ENCODE measurements at regions not wholly inside any gene's neighbourhood (a gene's known extent, or its start where the extent isn't known, plus 50 kb on each side); places are given as distances from the start of the nearest gene placed in this dataset.

DNA sequence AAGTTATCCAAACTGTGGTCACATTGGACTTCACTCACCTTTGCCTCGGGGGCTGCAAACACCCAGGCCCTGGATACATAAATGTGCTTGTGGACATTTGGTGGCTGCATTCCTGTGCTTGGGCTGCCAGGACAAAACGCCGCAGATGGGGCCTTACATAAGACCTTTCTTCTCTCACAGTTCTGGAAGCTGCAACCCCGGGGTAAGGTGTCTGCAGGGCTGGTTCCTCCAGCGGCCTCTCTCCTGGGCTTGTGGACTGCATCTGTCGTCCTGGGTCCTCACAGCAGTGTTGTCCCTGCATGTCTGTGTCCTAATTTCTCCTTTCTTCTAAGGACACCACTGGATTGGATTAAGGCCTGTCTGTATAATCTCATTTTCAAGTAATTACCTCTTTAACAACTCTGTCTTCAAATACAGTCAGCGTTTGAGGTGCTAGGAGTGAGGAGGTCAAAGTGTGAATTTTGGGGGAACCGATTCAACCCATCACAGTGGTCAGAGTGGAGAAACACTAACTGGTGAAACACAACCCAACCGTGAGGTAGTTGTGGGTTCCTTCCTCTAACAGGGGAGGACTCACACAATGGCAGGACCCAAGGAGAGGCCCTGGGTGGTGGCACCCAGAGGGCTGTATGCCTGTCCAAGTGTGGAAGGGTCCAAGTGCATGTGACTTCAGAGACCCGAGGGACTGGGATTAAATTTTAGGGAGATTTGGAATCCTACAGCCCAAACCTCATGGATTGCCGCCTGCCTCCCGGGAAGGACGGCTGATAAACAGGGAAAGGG lies 415.6 kb downstream of the IRX2 start:
- DNase-seq (ENCODE audit: low read depth) = no peak

DNA sequence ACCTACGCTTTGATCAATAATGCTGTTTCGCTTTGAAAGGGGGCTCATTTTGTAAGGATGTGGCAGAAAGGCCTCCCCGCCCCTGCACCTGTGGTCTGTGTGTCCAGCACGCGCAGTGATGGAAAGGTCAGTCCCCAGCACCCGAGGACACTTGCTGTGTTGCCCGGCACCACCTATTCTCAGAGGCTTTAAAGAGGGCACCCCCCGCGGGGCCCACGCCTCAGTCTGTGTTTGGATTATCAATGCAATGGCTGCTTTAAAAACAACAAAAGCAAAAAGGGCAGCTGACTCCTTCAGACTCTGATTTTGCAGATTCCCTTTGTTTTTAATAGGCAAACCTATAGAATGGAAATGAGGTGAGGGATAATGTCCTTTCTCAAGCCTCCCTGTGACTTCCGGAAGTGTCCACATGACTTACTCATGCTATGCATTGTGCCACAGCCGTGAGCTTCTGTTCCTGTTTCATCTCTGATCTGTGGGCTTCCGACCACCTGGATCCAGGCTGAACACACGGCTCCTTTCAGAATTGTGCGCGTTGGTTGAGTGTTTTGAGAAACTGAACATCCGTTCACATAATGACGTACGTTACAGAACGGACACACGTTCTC lies 416.2 kb downstream of the IRX2 start:
- DNase-seq (ENCODE audit: low read depth) = no peak

DNA sequence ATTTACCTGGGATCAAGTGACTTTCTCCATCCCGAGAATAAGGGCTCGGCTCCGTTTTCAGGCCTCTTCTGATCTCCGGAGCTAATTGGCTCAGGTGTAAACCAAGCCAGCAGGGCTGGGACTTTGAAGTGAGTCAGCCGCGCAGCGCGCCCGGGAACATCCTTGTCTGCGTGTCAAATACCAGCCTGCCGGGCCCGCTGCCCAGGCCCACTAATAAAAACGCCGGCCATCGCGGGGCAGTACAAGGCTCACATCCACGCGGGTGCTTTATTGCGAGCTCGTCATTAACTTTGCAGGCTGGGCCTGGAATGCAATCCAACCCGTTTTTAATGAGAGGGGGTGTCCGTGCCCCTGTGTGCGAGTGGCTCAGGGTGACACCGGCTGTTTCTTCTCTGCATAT lies 416.8 kb downstream of the IRX2 start:
- DNase-seq (ENCODE audit: low read depth) = no peak

DNA sequence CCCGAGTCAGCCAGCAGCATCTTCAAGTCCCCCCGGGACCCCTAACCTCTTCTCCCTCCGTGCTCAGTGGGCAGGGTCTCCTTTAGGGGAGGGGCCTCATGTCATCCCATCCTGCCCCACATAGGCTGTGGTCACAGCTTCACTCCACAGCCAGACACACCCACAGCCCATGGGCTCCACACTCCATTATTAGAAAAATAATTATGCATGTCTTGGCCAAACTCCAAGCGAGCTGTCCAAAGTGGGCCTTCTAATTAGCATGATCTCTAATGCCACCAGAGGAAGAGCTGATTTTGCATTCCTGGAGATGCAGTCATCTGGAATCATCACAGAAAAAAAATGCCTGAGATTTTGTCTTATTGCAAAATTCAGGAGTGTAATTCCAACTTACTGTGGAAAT lies 418.2 kb downstream of the IRX2 start:
- DNase-seq (ENCODE audit: low read depth) = no peak

DNA sequence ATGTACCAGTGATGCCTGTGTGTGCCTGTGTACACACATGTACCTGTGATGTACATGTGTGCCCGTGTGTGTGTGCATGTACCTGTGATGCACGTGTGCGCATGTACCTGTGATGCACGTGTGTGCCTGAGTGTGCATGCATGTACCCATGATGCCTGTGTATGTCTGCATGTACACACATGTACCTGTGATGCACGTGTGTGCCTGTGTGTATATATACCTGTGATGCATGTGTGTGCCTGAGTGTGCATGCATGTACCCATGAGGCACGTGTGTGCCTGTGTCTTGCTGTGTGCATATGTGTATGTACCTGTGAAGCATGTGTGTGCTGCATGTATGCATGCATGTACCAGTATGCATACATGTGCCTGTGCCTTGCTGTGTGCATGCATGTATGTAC lies 419.0 kb downstream of the IRX2 start:
- no peak for DNase-seq (ENCODE audit: low read depth)

DNA sequence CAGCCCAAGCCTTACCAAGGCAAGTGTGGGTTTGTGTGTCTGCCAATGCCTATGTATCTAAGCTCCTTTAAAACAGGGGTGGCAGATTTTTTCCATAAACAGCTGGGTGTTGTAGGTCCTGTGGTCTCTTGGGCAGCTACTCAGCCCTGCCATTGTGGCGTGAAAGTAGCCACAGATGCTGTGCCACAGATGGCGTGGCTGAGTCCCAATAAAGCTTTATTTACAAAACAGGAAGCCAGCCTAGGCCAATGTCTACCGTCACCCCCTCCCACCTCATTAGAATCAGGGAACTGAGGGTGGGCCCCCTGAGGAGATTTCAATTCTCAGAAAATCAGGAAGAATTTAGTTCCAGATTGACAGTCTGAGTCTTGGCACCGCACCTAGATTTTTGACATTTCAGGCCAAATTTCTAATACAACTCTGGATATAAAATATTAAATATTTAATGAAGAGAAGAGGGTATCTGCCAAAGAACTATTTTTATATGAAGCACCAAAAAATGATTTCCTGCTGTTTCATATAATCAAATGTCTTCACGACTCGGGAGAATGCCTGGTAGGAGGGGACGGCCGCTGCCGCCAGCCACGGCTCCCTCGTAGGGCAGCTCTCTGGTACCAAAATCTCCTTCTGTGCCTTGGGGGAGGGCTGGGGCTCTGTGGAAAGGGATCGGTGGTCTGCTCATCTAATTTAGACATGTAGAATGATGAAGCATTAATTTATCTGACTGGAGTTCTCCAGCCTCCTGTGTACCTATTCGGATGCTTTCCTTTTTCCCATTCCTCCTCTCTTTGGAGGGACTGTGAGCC lies 420.9 kb downstream of the IRX2 start:
- no peak for DNase-seq (ENCODE audit: low read depth)

DNA sequence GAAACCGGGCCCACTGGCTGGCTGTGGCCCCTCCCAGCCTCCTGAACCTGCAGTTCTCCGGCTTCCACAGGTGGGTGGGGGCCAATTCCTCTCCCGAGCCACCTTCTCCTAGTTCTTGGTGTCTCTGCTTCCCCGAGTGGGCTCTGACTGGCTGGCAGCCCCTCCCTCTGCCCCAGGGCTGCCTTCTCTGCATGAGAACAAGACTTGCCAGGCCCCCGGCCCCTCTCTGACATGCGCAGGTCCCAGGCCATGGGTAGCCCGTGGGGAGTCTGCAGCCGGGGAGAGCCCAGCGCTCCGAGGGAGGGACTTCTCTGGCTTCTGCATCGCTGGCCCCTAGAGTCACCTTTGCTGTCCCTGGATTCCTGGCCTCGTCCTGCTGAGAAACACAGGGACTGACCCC lies 421.7 kb downstream of the IRX2 start:
- DNase-seq (ENCODE audit: low read depth) = no peak

DNA sequence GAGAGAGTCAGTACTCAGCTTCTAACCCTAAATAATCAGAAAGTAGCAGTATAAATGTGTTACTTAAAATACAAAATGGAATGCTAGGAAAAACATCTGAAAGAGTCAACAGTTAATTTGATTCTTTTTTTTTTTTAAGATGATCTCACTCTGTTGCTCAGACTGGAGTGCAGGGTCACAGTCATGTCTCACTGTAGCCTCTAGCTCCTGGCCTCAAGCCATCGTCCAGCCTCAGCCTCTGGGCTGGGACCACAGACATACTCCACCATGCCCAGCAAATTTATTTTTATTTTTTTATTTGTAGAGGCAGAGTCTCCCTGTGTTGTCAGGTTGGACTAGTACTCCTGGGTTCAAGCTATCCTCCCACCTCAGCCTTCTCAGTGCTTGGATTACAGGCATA lies 424.9 kb downstream of the IRX2 start:
- no peak for DNase-seq (ENCODE audit: low read depth)

DNA sequence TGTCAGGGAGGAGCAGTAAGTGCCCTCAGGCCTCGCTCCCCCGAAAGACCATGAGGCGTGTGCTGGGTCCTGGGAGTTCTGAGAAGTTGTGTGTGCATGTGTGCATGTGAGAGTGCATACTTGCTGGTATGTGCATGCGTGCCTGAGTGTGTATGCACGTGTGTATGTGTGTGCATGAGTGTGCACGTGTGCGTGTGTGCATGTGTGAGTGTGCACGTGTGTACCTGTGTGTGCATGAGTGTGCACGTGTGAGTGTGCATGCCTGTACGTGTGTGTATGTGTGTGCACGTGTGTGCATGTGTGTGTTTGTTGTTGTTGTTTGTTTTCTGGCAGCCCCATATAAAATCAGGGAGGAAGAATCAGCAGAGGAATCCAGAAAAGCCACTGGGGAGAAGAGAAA lies 426.7 kb downstream of the IRX2 start:
- no peak for DNase-seq (ENCODE audit: low read depth)

DNA sequence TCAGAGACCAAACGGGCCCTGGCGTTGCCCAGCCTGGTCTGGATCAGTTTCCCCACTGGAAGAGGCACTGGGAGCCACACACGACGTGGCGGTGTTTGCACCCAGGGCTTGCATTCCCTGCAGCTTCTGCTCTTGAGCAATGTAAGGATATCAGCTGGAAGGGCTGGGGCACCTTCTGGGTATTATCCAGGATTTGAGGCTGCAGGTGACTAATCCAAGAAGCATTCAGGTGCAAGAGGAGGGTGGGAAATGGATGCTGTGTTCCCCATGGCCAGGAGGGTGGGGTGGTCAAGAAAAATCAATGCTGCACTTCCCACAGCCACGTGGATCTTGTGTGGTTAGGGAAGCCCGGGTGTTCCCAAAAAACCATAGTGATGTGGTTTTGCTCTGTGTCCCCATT lies 430.9 kb downstream of the IRX2 start:
- DNase-seq (ENCODE audit: low read depth) = no peak

DNA sequence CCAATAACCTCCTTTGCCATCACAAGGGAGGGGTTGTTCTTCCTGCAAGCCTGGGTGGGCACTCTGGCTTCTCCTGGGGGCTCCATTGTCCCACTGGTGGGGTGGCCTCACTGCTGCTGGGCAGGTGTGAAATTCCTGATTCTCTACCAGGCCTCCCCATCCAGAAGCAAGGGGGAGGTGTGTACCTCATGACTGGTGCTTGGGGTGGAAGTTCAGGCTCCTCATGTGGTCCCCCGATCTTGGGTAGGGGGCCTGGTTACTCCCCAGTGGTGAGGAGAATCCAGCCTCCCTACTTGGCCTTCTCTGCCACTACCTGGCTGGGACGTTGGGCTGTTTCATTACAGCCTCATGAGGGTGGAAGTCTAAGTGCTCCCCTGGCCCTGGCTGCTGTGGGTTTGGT lies 433.9 kb downstream of the IRX2 start:
- DNase-seq (ENCODE audit: low read depth) = no peak

DNA sequence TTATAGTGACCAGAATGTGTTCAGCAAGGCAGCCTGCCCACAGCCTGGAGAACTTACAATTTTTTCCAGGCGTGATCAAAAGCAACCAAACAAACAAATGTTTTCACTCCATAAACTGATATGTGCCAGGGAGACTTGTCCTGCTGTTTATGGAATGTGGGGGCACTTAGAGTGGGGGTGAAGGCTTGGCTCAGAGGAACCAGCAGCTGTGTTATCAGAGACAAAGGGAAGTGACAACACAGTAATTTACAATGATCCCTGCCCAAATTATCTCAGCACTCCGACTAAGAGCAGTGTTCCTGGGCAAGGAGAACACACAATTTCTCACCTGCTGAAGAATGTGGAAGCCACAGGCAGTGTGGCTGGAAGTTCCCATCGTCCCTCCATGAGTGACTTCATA lies 429.1 kb upstream of the IRX4 start:
- DNase-seq (ENCODE audit: low read depth) = no peak

DNA sequence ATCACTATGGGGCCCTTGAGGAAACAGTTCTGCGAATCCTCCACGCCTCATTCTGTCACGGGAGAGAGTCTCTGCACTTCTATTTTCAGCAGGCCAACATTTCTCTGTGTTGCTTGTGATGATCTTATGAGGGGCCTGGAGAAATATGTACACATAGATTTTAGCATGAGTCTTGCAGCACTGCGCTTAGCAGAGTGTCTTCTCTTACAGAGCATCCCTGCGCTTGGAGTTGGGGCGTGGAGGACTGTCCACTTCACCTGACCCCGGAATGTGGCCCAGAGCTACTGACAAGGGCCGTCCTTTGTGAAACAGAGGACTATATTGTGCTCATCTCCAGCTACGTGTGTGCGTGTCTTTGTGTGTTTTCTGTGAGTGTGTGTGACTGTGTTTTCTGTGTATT lies 428.2 kb upstream of the IRX4 start:
- no peak for DNase-seq (ENCODE audit: low read depth)

DNA sequence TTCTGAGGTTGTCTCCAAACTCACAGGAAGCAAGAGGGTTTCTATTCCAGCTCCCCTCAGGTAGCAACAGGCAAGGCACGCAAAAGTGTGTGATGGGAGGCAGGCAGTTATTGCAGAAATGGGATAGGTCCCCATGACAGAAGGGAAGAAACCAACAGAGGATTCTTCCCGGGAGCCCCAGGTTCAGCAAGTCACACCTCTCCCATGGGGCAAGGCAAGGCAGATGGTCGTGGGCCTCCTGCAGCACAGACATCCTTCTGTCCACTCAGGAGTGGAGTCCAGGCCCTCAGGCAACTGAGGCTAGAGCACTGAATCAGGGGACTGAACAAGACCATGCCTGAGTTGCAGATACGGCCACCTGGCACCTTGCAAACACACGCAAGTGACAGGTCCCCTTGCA lies 424.9 kb upstream of the IRX4 start:
- no peak for DNase-seq (ENCODE audit: low read depth)

DNA sequence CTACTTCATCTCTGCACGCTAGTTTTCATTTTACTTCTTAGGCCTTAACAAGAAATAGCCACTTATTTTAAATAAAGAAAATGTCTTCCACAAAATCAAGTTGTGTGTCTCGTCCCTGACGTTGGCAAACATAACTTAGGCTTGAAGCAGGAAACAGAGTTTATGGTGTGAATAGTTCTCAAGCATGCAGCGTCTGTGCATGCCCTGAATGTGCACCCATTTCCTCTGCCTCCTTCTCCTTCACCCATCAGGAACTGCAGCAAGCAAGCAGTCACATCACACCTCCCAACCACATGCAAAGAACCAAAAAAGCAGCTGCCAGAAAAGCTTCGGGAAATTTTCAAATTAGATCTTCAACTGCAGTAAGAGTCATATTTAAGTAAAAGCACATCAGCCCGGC lies 424.0 kb upstream of the IRX4 start:
- DNase-seq (ENCODE audit: low read depth) = no peak

DNA sequence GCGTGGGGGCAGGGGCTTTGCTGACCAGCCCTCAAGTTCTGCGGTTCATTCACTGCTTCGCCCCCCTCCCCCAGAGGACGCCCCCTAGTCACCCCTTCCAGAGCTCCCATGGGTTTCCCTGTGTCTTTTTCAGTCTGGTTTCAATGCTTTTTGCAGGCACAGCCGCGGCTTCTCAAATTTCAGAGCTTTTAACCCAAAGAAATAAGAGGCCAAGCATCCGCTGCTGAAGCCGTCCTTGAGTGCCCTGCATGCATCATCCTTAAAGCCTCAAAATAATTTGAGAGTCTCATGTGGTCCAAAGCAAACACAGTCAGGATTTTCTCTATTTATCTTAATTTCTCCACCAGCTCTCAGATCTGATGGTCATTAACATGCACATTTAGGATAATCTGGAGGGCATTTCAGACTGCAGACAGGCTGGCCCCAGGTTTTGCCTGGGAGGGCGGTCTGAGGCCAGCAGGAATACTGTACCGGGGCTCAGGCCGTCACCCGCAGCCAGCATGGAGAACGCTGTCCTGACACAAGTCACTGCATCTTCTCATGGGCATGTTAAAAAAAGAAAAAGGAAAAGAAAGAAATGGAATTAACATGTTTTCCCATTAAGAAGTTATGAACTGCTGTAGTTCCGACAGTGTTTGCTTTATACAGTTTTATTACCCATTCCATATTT lies 420.8 kb upstream of the IRX4 start:
- no peak for DNase-seq (ENCODE audit: low read depth)

DNA sequence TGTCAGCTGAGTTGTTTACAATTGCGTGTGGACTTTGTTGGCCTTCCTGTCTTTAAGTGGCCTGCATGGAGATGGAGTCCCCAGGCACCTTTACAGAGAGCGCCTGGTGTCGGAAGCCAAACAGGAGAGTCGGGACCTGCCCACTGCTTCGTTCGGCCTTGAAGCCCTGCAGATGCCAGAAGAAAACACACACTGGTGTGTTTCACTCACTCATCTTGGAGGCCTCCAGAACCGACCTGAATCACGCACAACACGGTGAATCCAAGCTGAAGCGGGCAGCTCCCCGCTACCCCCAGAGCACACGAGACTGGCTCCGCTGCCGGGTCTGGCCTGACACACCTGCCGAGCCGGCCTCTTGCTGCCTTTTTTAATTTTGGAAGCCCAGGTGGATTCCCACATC lies 419.4 kb upstream of the IRX4 start:
- DNase-seq (ENCODE audit: low read depth) = no peak

DNA sequence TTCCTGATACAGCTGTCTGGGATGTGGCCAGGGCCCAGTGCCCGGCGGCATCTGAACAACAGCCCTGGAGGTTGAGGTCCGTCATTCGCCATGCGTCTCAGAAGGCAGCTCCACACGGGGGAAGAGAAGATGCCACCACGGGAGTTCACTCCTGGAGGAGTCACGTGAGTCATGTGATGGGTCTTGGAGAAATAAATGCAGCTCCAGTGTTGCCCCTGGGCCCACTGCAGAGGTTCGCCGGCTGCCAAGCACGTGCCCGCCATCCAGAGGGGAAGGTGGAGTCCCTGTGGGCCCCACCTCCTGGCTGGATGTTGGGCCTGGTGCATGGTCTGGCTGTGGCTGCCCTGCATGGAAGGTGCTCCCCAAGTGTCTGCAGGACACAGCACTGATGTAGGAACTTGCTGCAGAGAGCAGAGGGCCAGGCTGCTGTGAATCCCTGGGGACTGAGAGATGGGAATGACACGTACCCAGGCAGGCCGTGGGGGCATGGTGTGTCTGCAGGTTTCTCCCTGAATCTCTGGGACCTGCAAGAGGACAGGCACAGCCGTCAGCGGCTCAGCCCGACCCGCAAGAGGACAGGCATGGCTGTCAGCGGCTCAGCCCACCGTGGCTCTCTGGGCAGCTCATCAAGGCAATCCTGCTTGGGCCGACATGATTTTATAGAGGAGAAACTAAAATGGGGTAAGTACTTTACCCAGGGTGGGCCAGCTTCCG lies 418.3 kb upstream of the IRX4 start:
- DNase-seq (ENCODE audit: low read depth) = no peak

DNA sequence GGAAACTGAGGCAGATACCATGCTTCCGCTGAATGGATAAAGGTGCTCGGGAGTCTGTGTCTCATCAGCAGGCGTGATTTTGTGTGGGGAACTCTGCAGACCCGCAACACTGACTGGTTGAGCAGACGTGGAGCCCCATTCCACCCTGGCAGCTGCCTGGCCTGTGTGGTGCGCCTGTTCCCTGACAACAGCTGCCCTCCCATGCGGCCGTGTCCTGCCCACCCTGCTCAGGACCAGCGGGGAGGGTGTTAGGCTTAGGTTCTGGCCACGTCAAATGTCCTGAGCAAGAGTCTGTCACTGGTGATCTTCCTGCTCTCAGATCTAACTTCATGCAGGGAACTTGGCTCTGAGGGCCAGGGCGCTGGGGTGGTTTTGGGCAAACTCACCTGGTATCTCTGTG lies 417.7 kb upstream of the IRX4 start:
- DNase-seq (ENCODE audit: low read depth) = no peak

DNA sequence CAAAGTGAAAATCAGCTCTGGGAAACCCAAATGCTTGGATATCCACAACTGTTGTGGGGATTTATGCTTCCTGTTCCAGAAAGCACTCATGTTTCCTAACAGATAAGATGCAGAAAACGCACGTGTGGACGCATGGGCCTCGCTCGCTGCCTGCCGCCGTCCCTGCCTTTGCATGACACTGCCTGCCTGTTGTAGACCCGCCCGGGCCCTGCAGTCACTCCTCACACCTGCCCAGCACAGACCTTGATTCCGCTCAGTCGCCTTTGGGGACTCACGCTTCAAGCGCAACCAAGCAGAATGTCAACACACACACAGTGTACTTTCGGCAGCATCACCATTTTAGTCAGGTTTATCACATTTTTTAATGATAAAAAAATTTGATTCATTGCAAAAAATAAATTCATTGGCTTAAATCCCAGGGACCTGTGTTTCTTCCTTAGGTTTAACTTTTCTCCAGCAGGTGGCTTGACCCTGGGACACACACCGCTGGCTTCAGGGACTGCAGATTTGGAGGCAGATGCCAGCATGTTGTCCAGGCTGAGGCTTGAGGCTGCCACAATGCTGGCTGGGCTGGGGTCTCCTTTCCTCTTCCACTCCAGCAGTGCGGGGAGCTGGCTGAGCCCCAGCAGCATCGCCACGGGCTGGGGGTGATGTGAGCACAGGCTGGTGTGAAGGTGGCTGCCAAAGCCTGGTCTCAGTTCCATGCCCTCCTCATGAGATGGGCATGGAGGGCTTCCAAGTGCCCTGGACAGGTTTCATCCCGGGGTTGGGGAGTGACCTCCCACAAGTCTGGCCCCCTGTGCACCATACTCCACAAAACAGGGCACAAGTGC lies 416.9 kb upstream of the IRX4 start:
- DNase-seq (ENCODE audit: low read depth) = no peak

DNA sequence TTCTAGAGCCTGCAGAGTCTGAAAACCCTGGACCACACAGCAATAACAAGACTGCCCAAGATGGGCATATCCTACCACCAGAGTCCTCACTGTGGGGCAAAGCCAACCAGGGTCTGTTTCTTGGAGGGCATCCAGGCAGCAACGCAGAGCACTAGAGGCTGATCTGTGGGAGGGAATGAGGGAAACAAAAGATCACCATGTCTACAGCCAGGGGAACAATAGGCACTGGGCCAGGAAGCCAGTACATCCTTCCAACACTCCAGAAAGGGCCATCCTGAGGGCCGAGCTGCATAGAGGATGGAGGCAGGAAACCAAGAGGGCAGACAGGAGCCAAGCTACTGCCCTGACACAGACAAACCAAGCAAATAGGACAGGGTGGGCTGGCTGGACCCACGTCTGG lies 416.1 kb upstream of the IRX4 start:
- DNase-seq (ENCODE audit: low read depth) = no peak
